ENCODE measurements at regions not wholly inside any gene's neighbourhood (a gene's known extent, or its start where the extent isn't known, plus 50 kb on each side); places are given as distances from the start of the nearest gene placed in this dataset.

- H3K36me3 ChIP-seq (ENCODE audit: insufficient read depth, low read length): no peaks in the 10 kb centered on the region
- BruUV-seq (replicated peaks): no TSS peak
These were observed 169.7 kb upstream of the IRX6 start for GRCh38 chr16:55154262-55154661.

DNA sequence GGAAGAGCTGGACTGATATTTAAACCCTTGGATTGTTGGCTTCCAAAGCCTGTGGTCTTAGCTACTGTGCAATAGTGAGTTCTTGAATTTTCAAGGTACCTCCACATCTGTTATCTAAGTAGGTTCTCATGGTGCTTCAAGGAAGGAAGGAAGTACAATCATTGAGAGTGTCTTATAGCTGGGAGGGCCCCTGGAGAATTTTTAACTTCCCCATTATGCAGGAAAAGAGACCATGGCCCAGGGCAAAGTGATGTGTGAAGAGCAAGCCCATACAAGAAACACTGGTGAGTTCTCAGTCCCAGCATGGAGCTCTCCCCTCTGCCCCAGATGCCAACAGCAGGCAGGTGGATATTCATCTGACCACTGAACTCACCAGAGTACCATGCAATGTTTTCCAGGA is 169.0 kb upstream of the IRX6 start:
- DNase-seq (ENCODE audit: low spot score): no peak
- Histone ChIP-seq H3K27ac (ENCODE audit: low read depth, low read length, poor library complexity, severe bottlenecking) (no peak overlapping the region), H3K79me2 (ENCODE audit: insufficient read depth, low read depth, low read length) (no peaks in the 10 kb centered on the region), H3K4me3 (ENCODE audit: low read depth, low read length, poor library complexity, severe bottlenecking) (no peak overlapping the region), H4K20me1 (ENCODE audit: insufficient read depth, low read length) (no peaks in the 10 kb centered on the region), H3K4me2 (ENCODE audit: low read length) (no peak overlapping the region), H3K9me3 (ENCODE audit: low read length) (no peaks in the 10 kb centered on the region), H3K36me3 (ENCODE audit: insufficient read depth, low read length) (no peaks in the 10 kb centered on the region), H2AFZ (ENCODE audit: low read length) (no peak overlapping the region), H3K9me2 (ENCODE audit: insufficient read depth, low read length) (no peaks in the 10 kb centered on the region), H3K4me1 (ENCODE audit: insufficient read depth, low read length, poor library complexity, severe bottlenecking) (no peaks in the 10 kb centered on the region)
- ChIA-PET POLR2A (no interaction called here), CTCF (ENCODE audit: unreplicated experiment) (no interaction called here)
- no TSS peak for BruUV-seq (replicated peaks)
- intact Hi-C loops (cut with micrococcal nuclease; ENCODE audit: unreplicated experiment): no loop called here
- TF ChIP-seq CTCF (conservative IDR thresholded peaks at IDR 0.05; ENCODE audit: low read length) (no peak), EZH2phosphoT487 (IDR thresholded peaks at IDR 0.05; ENCODE audit: borderline replicate concordance, low read depth, low read length) (no peak)

More at GRCh38 chr16:55154262-55154661, 169.7 kb upstream of the IRX6 start:
- Histone ChIP-seq H4K20me1 (ENCODE audit: insufficient read depth, low read length) (no peaks in the 10 kb centered on the region), H2AFZ (ENCODE audit: low read length) (no peak overlapping the region), H3K9me2 (ENCODE audit: insufficient read depth, low read length) (no peaks in the 10 kb centered on the region), H3K4me1 (ENCODE audit: insufficient read depth, low read length, poor library complexity, severe bottlenecking) (no peaks in the 10 kb centered on the region), H3K9me3 (ENCODE audit: low read length) (no peaks in the 10 kb centered on the region), H3K4me3 (ENCODE audit: low read depth, low read length, poor library complexity, severe bottlenecking) (no peak overlapping the region), H3K79me2 (ENCODE audit: insufficient read depth, low read depth, low read length) (no peaks in the 10 kb centered on the region), H3K4me2 (ENCODE audit: low read length) (no peak overlapping the region), H3K27ac (ENCODE audit: low read depth, low read length, poor library complexity, severe bottlenecking) (no peak overlapping the region)
- no peak for TF ChIP-seq CTCF (conservative IDR thresholded peaks at IDR 0.05; ENCODE audit: low read length)
- TF ChIP-seq EZH2phosphoT487 (IDR thresholded peaks at IDR 0.05; ENCODE audit: borderline replicate concordance, low read depth, low read length): no peak
- CTCF ChIA-PET (ENCODE audit: unreplicated experiment): no interaction called here
- DNase-seq (ENCODE audit: low spot score): no peak
- POLR2A ChIA-PET: no interaction called here
- intact Hi-C loops (cut with micrococcal nuclease; ENCODE audit: unreplicated experiment): no loop called here

DNA sequence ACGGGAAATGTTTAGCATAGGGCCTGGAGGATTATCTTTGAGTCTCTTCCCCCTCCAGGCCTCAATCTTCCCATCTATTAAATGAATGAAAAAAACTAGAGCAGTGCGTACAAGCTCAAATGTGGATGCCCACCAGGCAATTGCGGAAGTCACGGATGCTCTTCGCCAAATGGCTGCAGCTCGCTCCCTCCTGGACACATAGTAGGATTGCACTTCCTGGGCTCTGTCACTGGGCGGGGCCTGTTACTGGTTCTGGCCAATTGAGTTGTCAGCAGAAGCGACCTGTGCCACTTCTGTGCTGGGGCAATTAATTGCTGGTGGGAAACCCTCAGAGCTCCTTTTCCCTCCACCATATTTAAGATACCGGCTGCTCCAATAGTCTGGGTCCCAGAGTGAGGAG is 168.2 kb upstream of the IRX6 start:
- CTCF ChIA-PET (ENCODE audit: unreplicated experiment): no interaction called here
- intact Hi-C loops (cut with micrococcal nuclease; ENCODE audit: unreplicated experiment): no loop called here

More for the DNA sequence above, 168.2 kb upstream of the IRX6 start:
- TF ChIP-seq CTCF (conservative IDR thresholded peaks at IDR 0.05; ENCODE audit: low read length) (no peak), EZH2phosphoT487 (IDR thresholded peaks at IDR 0.05; ENCODE audit: borderline replicate concordance, low read depth, low read length) (no peak)
- no peak overlapping the region for H2AFZ ChIP-seq (ENCODE audit: low read length)
- H3K4me2 ChIP-seq (ENCODE audit: low read length): no peak overlapping the region
- H4K20me1 ChIP-seq (ENCODE audit: insufficient read depth, low read length): no peaks in the 10 kb centered on the region
- POLR2A ChIA-PET: interaction anchor here (0.7 kb wide), 1 partner anchor 371 kb away, joined by 4 read pairs; no protein-coding TSS in a partner anchor
- no peaks in the 10 kb centered on the region for H3K36me3 ChIP-seq (ENCODE audit: insufficient read depth, low read length)
- H3K9me2 ChIP-seq (ENCODE audit: insufficient read depth, low read length): no peaks in the 10 kb centered on the region
- H3K9me3 ChIP-seq (ENCODE audit: low read length): no peaks in the 10 kb centered on the region
- no peak for DNase-seq (ENCODE audit: low spot score)
- H3K4me3 ChIP-seq (ENCODE audit: low read depth, low read length, poor library complexity, severe bottlenecking): no peak overlapping the region
- H3K79me2 ChIP-seq (ENCODE audit: insufficient read depth, low read depth, low read length): no peaks in the 10 kb centered on the region
- no TSS peak for BruUV-seq (replicated peaks)
- H3K4me1 ChIP-seq (ENCODE audit: insufficient read depth, low read length, poor library complexity, severe bottlenecking): no peaks in the 10 kb centered on the region
- no peak overlapping the region for H3K27ac ChIP-seq (ENCODE audit: low read depth, low read length, poor library complexity, severe bottlenecking)
